Ecto neural progenitor cell (in vitro differentiated cells): ENCODE measurements at regions not wholly inside any gene's neighbourhood (a gene's known extent, or its start where the extent isn't known, plus 50 kb on each side); places are given as distances from the start of the nearest gene placed in this dataset.

ENCODE experiments used
- DNase-seq: peaks from one replicate; pipeline ENCODE4 v3.0.0-alpha.2; 2018; ENCODE audit warnings: low spot score

- DNase-seq = no peak
Measured at GRCh38 chr9:95613670-95614069, 96.9 kb upstream of the PTCH1 start.

GRCh38 chr9:95611354-95611753 is 94.6 kb upstream of the PTCH1 start:
- no peak for DNase-seq

GRCh38 chr9:95610006-95610785 is 93.4 kb upstream of the PTCH1 start:
- no peak for DNase-seq

- no peak for DNase-seq
Measured at GRCh38 chr9:95609426-95609825, 92.7 kb upstream of the PTCH1 start.

GRCh38 chr9:95608341-95608740 is 91.6 kb upstream of the PTCH1 start:
- no peak for DNase-seq

GRCh38 chr9:95607507-95607906 is 90.7 kb upstream of the PTCH1 start:
- no peak for DNase-seq

GRCh38 chr9:95606489-95607350 is 89.9 kb upstream of the PTCH1 start:
- no peak for DNase-seq

GRCh38 chr9:95605816-95606488 is 89.2 kb upstream of the PTCH1 start:
- peak; percentile 66 for DNase-seq

- DNase-seq = no peak
Measured at GRCh38 chr9:95605101-95605500, 88.3 kb upstream of the PTCH1 start.

GRCh38 chr9:95598236-95598635 is 81.5 kb upstream of the PTCH1 start:
- no peak for DNase-seq

GRCh38 chr9:95595721-95596295 is 79.0 kb upstream of the PTCH1 start:
- DNase-seq = no peak

- DNase-seq = no peak
Measured at GRCh38 chr9:95592931-95593330, 76.2 kb upstream of the PTCH1 start.

- DNase-seq = no peak
Measured at GRCh38 chr9:95588724-95589588, 72.2 kb upstream of the PTCH1 start.

GRCh38 chr9:95587021-95587964 is 70.5 kb upstream of the PTCH1 start:
- no peak for DNase-seq

GRCh38 chr9:95586326-95586725 is 69.6 kb upstream of the PTCH1 start:
- DNase-seq = no peak

- DNase-seq = no peak
Measured at GRCh38 chr9:95585824-95586223, 69.1 kb upstream of the PTCH1 start.

GRCh38 chr9:95584176-95584575 is 67.4 kb upstream of the PTCH1 start:
- DNase-seq = no peak

GRCh38 chr9:95581900-95582299 is 65.1 kb upstream of the PTCH1 start:
- DNase-seq = no peak

GRCh38 chr9:95580812-95581761 is 64.3 kb upstream of the PTCH1 start:
- DNase-seq = no peak
